HCT116 (cell line): ENCODE measurements at regions not wholly inside any gene's neighbourhood (a gene's known extent, or its start where the extent isn't known, plus 50 kb on each side); places are given as distances from the start of the nearest gene placed in this dataset.

Source experiments
- ATAC-seq: fragments of 200-7000 bp; cut with Tn5 transposase; 2 replicates; pipeline ENCODE4 v1.9.1; 2020; ENCODE audit warnings: mild to moderate bottlenecking, moderate library complexity
- BruUV-seq: library from RNA; stranded (reverse); fragments of 400-500 nt; replicated peaks from 2 replicates; lab custom pipeline; 2021; lab: Mats Ljungman, UMichigan
- CTCF ChIA-PET: fragments of 300-600 bp; sonication (Branson Sonifier 250); formaldehyde crosslinking; loops from one replicate; lab custom pipeline; 2021; ENCODE audit warnings: antibody characterized with exemption; lab: Charles Lee
- POLR2A ChIA-PET: fragments of 300-600, 350-600 bp; sonication (Branson Sonifier 250); formaldehyde crosslinking; loops from one replicate; lab custom pipeline; 2021; ENCODE audit warnings: antibody characterized with exemption; lab: Charles Lee
- RAD21 ChIA-PET, 2 experiments: fragments of 300-600 bp; sonication (Branson Sonifier 250); formaldehyde crosslinking; loops; one replicate each; lab custom pipeline; 2023; ENCODE audit warnings: low total read pairs in 2 of 2; ENCODE audit not compliant: uncharacterized antibody in 2 of 2, unreplicated experiment in 2 of 2, low non-redundant PET in 1 of 2; lab: Charles Lee
- DNase-seq: peaks from one replicate; pipeline ENCODE4 v3.0.0-alpha.2; 2010; ENCODE audit warnings: low read depth, low spot score
- H2AFZ ChIP-seq: fragments of 200-600 bp; shearing (Covaris generic), sonication (generic); 2 replicates; pipeline ENCODE4 v1.6.1; 2017; ENCODE audit warnings: low read depth, mixed run types, mixed read lengths, antibody characterized with exemption, low read length; ENCODE audit not compliant: poor library complexity, severe bottlenecking
- H3K27ac ChIP-seq: 2 replicates; pipeline ENCODE4 v1.5.1; 2012; ENCODE audit warnings: low read depth, low read length
- H3K27me3 ChIP-seq: fragments of 200-600 bp; sonication (generic); 2 replicates; pipeline ENCODE4 v1.6.1; 2016; ENCODE audit warnings: mixed run types, low read length, mixed read lengths; ENCODE audit not compliant: insufficient read depth
- H3K36me3 ChIP-seq, 2 experiments: fragments of 200-500 bp in 1 of 2; fragments of 200-600 bp in 1 of 2; sonication (Bioruptor generic) in 1 of 2; sonication (generic) in 1 of 2; 2 replicates each; pipeline versions ENCODE4 v1.5.1 to v1.6.1; 2014 to 2016; ENCODE audit warnings: low read length in 2 of 2, inconsistent platforms in 1 of 2, mixed read lengths in 1 of 2, mixed run types in 1 of 2; ENCODE audit not compliant: insufficient read depth in 2 of 2, control insufficient read depth in 1 of 2
- H3K4me1 ChIP-seq, 2 experiments: fragments of 200-600 bp in 1 of 2; sonication (generic) in 1 of 2; 2 replicates each; pipeline versions ENCODE4 v1.5.1 to v1.6.1; 2012 to 2017; ENCODE audit warnings: low read length in 2 of 2, inconsistent platforms in 1 of 2, mild to moderate bottlenecking in 1 of 2, mixed read lengths in 1 of 2, mixed run types in 1 of 2, moderate library complexity in 1 of 2; ENCODE audit not compliant: insufficient read depth in 2 of 2, control insufficient read depth in 1 of 2
- H3K4me2 ChIP-seq: fragments of 200-600 bp; sonication (generic); 2 replicates; pipeline ENCODE4 v1.6.1; 2017; ENCODE audit warnings: mixed run types, low read length, mixed read lengths
- H3K4me3 ChIP-seq, 2 experiments: fragments of 200-600 bp in 1 of 2; sonication (generic) in 1 of 2; replicated peaks in 1 of 2; 2 replicates each; pipeline ENCODE4 v1.5.1; 2011 to 2016; ENCODE audit warnings: low read length in 2 of 2, control low read depth in 1 of 2, low read depth in 1 of 2, mild to moderate bottlenecking in 1 of 2, mixed read lengths in 1 of 2, mixed run types in 1 of 2
- H3K79me2 ChIP-seq: fragments of 200-600 bp; sonication (generic); 2 replicates; pipeline ENCODE4 v1.6.1; 2017; ENCODE audit warnings: mild to moderate bottlenecking, mixed run types, low read length, moderate library complexity, mixed read lengths; ENCODE audit not compliant: insufficient read depth
- H3K9ac ChIP-seq: fragments of 200-600 bp; sonication (generic); 2 replicates; pipeline ENCODE4 v1.6.1; 2016; ENCODE audit warnings: low read length, mixed read lengths
- H3K9me2 ChIP-seq: fragments of 200-600 bp; sonication (generic), shearing (Covaris generic); 2 replicates; pipeline ENCODE4 v1.6.1; 2017; ENCODE audit warnings: mixed run types, mild to moderate bottlenecking, moderate library complexity; ENCODE audit not compliant: insufficient read depth
- H3K9me3 ChIP-seq, 2 experiments: fragments of 200-500 bp in 1 of 2; fragments of 200-600 bp in 1 of 2; sonication (Bioruptor generic) in 1 of 2; sonication (generic) in 1 of 2; 2 replicates each; pipeline ENCODE4 v1.6.1; 2014 to 2017; ENCODE audit warnings: low read length in 2 of 2, mixed read lengths in 2 of 2, inconsistent platforms in 1 of 2, low read depth in 1 of 2, mild to moderate bottlenecking in 1 of 2, mixed run types in 1 of 2, moderate library complexity in 1 of 2; ENCODE audit not compliant: control insufficient read depth in 1 of 2, insufficient read depth in 1 of 2
- H4K20me1 ChIP-seq: fragments of 200-600 bp; sonication (generic), shearing (Covaris generic); 2 replicates; pipeline ENCODE4 v1.6.1; 2017; ENCODE audit warnings: mixed run types, mild to moderate bottlenecking, moderate library complexity; ENCODE audit not compliant: insufficient read depth
- CBX3 ChIP-seq: IDR thresholded peaks from 2 replicates; pipeline ENCODE4 v1.6.1; 2012; ENCODE audit warnings: low read depth
- CEBPB ChIP-seq: IDR thresholded peaks from 2 replicates; pipeline ENCODE4 v1.6.1; 2012; ENCODE audit warnings: low read depth
- ELF1 ChIP-seq: IDR thresholded peaks from 2 replicates; pipeline ENCODE4 v1.6.1; 2012; ENCODE audit warnings: low read depth, borderline replicate concordance
- EZH2 ChIP-seq: fragments of 200-600 bp; sonication (generic); IDR thresholded peaks from 2 replicates; pipeline ENCODE4 v1.6.1; 2017; ENCODE audit warnings: antibody characterized with exemption, mixed run types
- EZH2phosphoT487 ChIP-seq: fragments of 200-600 bp; IDR thresholded peaks from 2 replicates; pipeline ENCODE4 v1.6.1; 2018; ENCODE audit warnings: antibody characterized with exemption, borderline replicate concordance
- MAX ChIP-seq: IDR thresholded peaks from 2 replicates; pipeline ENCODE4 v1.6.1; 2012
- POLR2A ChIP-seq: IDR thresholded peaks from 2 replicates; pipeline ENCODE4 v1.7.0; 2011; ENCODE audit warnings: borderline replicate concordance; ENCODE audit not compliant: insufficient read depth, insufficient read length; ENCODE audit errors: extremely low read depth
- POLR2AphosphoS5 ChIP-seq: IDR thresholded peaks from 2 replicates; pipeline ENCODE4 v1.6.1; 2011; ENCODE audit warnings: mild to moderate bottlenecking, low read depth, low read length, moderate library complexity
- RAD21 ChIP-seq: IDR thresholded peaks from 2 replicates; pipeline ENCODE4 v1.6.1; 2012; ENCODE audit warnings: low read depth, mild to moderate bottlenecking
- SIN3A ChIP-seq: IDR thresholded peaks from 2 replicates; pipeline ENCODE4 v1.6.1; 2012; ENCODE audit warnings: low read depth
- SP1 ChIP-seq: IDR thresholded peaks from 2 replicates; pipeline ENCODE4 v1.6.1; 2012; ENCODE audit warnings: low read depth
- SRF ChIP-seq: IDR thresholded peaks from 2 replicates; pipeline ENCODE4 v1.6.1; 2012; ENCODE audit warnings: low read depth
- TCF7L2 ChIP-seq: IDR thresholded peaks from 2 replicates; pipeline ENCODE4 v1.7.0; 2011; ENCODE audit warnings: borderline replicate concordance, inconsistent platforms; ENCODE audit not compliant: insufficient read depth, insufficient read length; ENCODE audit errors: extremely low read depth
- YY1 ChIP-seq: IDR thresholded peaks from 2 replicates; pipeline ENCODE4 v1.6.1; 2011; ENCODE audit warnings: low read length, low read depth, moderate library complexity, mild to moderate bottlenecking; ENCODE audit not compliant: insufficient replicate concordance; ENCODE audit errors: extremely low read depth
- ZBTB33 ChIP-seq: IDR thresholded peaks from 2 replicates; pipeline ENCODE4 v1.6.1; 2011; ENCODE audit warnings: mild to moderate bottlenecking, low read length, moderate library complexity; ENCODE audit not compliant: insufficient replicate concordance; ENCODE audit errors: extremely low read depth
- ZNF274 ChIP-seq: fragments of 200-500 bp; sonication (Bioruptor generic); IDR thresholded peaks from 2 replicates; pipeline ENCODE4 v1.6.1; 2014; ENCODE audit warnings: mild to moderate bottlenecking, low read depth, low read length, inconsistent platforms
- intact Hi-C: fragments of 100-400 bp; cut with micrococcal nuclease; formaldehyde crosslinking; loops from 2 replicates; pipeline ENCODE4 v1.10.0; 2022

GRCh38 chr3:135412475-135412874 is 553.1 kb upstream of the PPP2R3A start:
- CTCF ChIA-PET = no interaction called here
- DNase-seq = no peak
- H4K20me1 ChIP-seq = no peaks in the 10 kb centered on the region
- RAD21 ChIA-PET = no interaction called here
- H3K9me3 ChIP-seq = no peaks in the 10 kb centered on the region
- H3K4me2 ChIP-seq = no peak overlapping the region
- no peak overlapping the region for H2AFZ ChIP-seq
- H3K4me3 ChIP-seq = no peak overlapping the region
- no peak overlapping the region for H3K27ac ChIP-seq
- POLR2A ChIA-PET = no interaction called here
- no peaks in the 10 kb centered on the region for H3K9me2 ChIP-seq
- intact Hi-C loops = no loop called here
- H3K27me3 ChIP-seq = peaks cover 14% of the 10 kb centered on the region; the same call in 1 of the 2 replicates
- no peak for ATAC-seq
- no peak overlapping the region for H3K9ac ChIP-seq
- no peaks in the 10 kb centered on the region for H3K79me2 ChIP-seq
- TF ChIP-seq RAD21 = no peak
- TF ChIP-seq TCF7L2 = no peak
- TF ChIP-seq CEBPB = no peak
- TF ChIP-seq POLR2A = no peak
- TF ChIP-seq YY1 = no peak
- TF ChIP-seq MAX = no peak
- no peak for TF ChIP-seq ZNF274
- no peak for TF ChIP-seq EZH2
- no peak for TF ChIP-seq SIN3A
- TF ChIP-seq ELF1 = no peak
- no peak for TF ChIP-seq SP1
- TF ChIP-seq EZH2phosphoT487 = no peak
- no peak for TF ChIP-seq POLR2AphosphoS5
- no peak for TF ChIP-seq SRF
- no peak for TF ChIP-seq ZBTB33
- no peak for TF ChIP-seq CBX3
- BruUV-seq = no TSS peak
- no peaks in the 10 kb centered on the region for H3K36me3 ChIP-seq
- H3K4me1 ChIP-seq = no peaks in the 10 kb centered on the region
